ENCODE measurements at regions not wholly inside any gene's neighbourhood (a gene's known extent, or its start where the extent isn't known, plus 50 kb on each side); places are given as distances from the start of the nearest gene placed in this dataset.
A peak's percentile ranks its signal among the peaks of the same experiment; 100 is the strongest.

GRCh38 chr5:33337637-33337992 is 103.2 kb upstream of the TARS1 start:
- DNase-seq (ENCODE audit: insufficient read length, low spot score) = no peak
- TF ChIP-seq POLR2A (IDR thresholded peaks at IDR 0.05; ENCODE audit: low read depth, low read length) = no peak
- peak; percentile 68 for FAIRE-seq

GRCh38 chr5:33338336-33339110 is 102.2 kb upstream of the TARS1 start:
- no peak for TF ChIP-seq POLR2A (IDR thresholded peaks at IDR 0.05; ENCODE audit: low read depth, low read length)
- FAIRE-seq (peak; percentile 67), DNase-seq (ENCODE audit: insufficient read length, low spot score) (no peak)

GRCh38 chr5:33339413-33339812 is 101.4 kb upstream of the TARS1 start:
- DNase-seq (ENCODE audit: insufficient read length, low spot score) (no peak), FAIRE-seq (no peak)
- TF ChIP-seq POLR2A (IDR thresholded peaks at IDR 0.05; ENCODE audit: low read depth, low read length) = no peak

- FAIRE-seq (peak; percentile 58), DNase-seq (ENCODE audit: insufficient read length, low spot score) (no peak)
- no peak for TF ChIP-seq POLR2A (IDR thresholded peaks at IDR 0.05; ENCODE audit: low read depth, low read length)
These were observed 100.6 kb upstream of the TARS1 start for GRCh38 chr5:33340195-33340594.

- TF ChIP-seq POLR2A (IDR thresholded peaks at IDR 0.05; ENCODE audit: low read depth, low read length) = no peak
- no peak for FAIRE-seq
- no peak for DNase-seq (ENCODE audit: insufficient read length, low spot score)
These were observed 99.4 kb upstream of the TARS1 start for GRCh38 chr5:33341351-33341750.

- no peak for TF ChIP-seq POLR2A (IDR thresholded peaks at IDR 0.05; ENCODE audit: low read depth, low read length)
- DNase-seq (ENCODE audit: insufficient read length, low spot score) = peak; percentile 51
- peak; percentile 99 for FAIRE-seq
These were observed 97.0 kb upstream of the TARS1 start for GRCh38 chr5:33343676-33344327.

GRCh38 chr5:33346534-33346933 is 94.2 kb upstream of the TARS1 start:
- no peak for DNase-seq (ENCODE audit: insufficient read length, low spot score)
- TF ChIP-seq POLR2A (IDR thresholded peaks at IDR 0.05; ENCODE audit: low read depth, low read length) = no peak
- FAIRE-seq = peak; percentile 48

- FAIRE-seq = no peak
- no peak for TF ChIP-seq POLR2A (IDR thresholded peaks at IDR 0.05; ENCODE audit: low read depth, low read length)
- DNase-seq (ENCODE audit: insufficient read length, low spot score) = no peak
These were observed 79.0 kb upstream of the TARS1 start for GRCh38 chr5:33361781-33362180.

- TF ChIP-seq POLR2A (IDR thresholded peaks at IDR 0.05; ENCODE audit: low read depth, low read length) = no peak
- no peak for FAIRE-seq
- DNase-seq (ENCODE audit: insufficient read length, low spot score) = no peak
These were observed 77.8 kb upstream of the TARS1 start for GRCh38 chr5:33362915-33363314.

GRCh38 chr5:33363537-33363936 is 77.2 kb upstream of the TARS1 start:
- no peak for TF ChIP-seq POLR2A (IDR thresholded peaks at IDR 0.05; ENCODE audit: low read depth, low read length)
- no peak for FAIRE-seq
- DNase-seq (ENCODE audit: insufficient read length, low spot score) = no peak

- no peak for TF ChIP-seq POLR2A (IDR thresholded peaks at IDR 0.05; ENCODE audit: low read depth, low read length)
- no peak for FAIRE-seq
These were observed 76.4 kb upstream of the TARS1 start for GRCh38 chr5:33364406-33364805.

GRCh38 chr5:33367416-33367815 is 73.3 kb upstream of the TARS1 start:
- FAIRE-seq (no peak), DNase-seq (ENCODE audit: insufficient read length, low spot score) (no peak)
- no peak for TF ChIP-seq POLR2A (IDR thresholded peaks at IDR 0.05; ENCODE audit: low read depth, low read length)

More at GRCh38 chr5:33364406-33364805, 76.4 kb upstream of the TARS1 start:
- DNase-seq (ENCODE audit: insufficient read length, low spot score) = no peak

GRCh38 chr5:33369485-33370465 is 71.0 kb upstream of the TARS1 start:
- TF ChIP-seq POLR2A (IDR thresholded peaks at IDR 0.05; ENCODE audit: low read depth, low read length) = no peak
- DNase-seq (ENCODE audit: insufficient read length, low spot score) = peak; percentile 40
- peak; percentile 98 for FAIRE-seq

GRCh38 chr5:33370466-33370859 is 70.3 kb upstream of the TARS1 start:
- FAIRE-seq (no peak), DNase-seq (ENCODE audit: insufficient read length, low spot score) (no peak)
- TF ChIP-seq POLR2A (IDR thresholded peaks at IDR 0.05; ENCODE audit: low read depth, low read length) = no peak
